ENCODE measurements at regions not wholly inside any gene's neighbourhood (a gene's known extent, or its start where the extent isn't known, plus 50 kb on each side); places are given as distances from the start of the nearest gene placed in this dataset.

- DNase-seq, result no peak
- Mint-ChIP-seq H3K27me3 (peaks cover 29% of the 10 kb centered on the region), H3K36me3 (no peaks in the 10 kb centered on the region), H3K4me3 (no peak overlapping the region), H3K9me3 (no peaks in the 10 kb centered on the region), H3K27ac (no peak overlapping the region), H3K4me1 (no peaks in the 10 kb centered on the region)
These were observed 146.2 kb upstream of the LYZL1 start for GRCh38 chr10:29142516-29143314.

DNA sequence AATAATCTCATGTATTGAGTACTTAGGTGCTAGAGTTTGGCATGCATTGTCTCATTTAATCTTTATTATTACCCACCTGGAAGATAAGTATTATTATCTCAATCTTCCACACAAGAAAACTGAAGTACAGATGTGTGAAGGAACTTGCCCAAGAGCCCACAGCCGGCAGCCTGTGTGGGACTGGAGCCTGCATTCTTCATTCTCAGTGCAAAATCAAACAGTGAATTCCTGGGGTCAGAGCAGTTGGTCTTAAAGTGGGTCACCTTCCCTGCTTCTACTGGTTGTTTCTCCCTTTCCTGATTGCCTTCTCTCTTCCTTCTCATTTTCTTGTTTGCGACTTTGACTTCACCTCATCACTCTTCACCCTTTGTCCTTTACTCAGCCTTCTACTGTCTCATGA, 144.7 kb upstream of the LYZL1 start:
- no peak for DNase-seq
- H3K27me3 Mint-ChIP-seq, result peaks cover 29% of the 10 kb centered on the region
- H3K4me3 Mint-ChIP-seq, result no peak overlapping the region
- no peak overlapping the region for H3K27ac Mint-ChIP-seq
- no peaks in the 10 kb centered on the region for H3K36me3 Mint-ChIP-seq
- no peaks in the 10 kb centered on the region for H3K9me3 Mint-ChIP-seq
- no peaks in the 10 kb centered on the region for H3K4me1 Mint-ChIP-seq

- DNase-seq, result no peak
- no peaks in the 10 kb centered on the region for H3K9me3 Mint-ChIP-seq
- no peak overlapping the region for H3K27ac Mint-ChIP-seq
- peaks cover 29% of the 10 kb centered on the region for H3K27me3 Mint-ChIP-seq
- no peaks in the 10 kb centered on the region for H3K4me1 Mint-ChIP-seq
- H3K36me3 Mint-ChIP-seq, result no peaks in the 10 kb centered on the region
- no peak overlapping the region for H3K4me3 Mint-ChIP-seq
These were observed 142.4 kb upstream of the LYZL1 start for GRCh38 chr10:29146311-29147100.

GRCh38 chr10:29150010-29150409, 138.9 kb upstream of the LYZL1 start:
- Mint-ChIP-seq H3K4me3 (no peak overlapping the region), H3K27ac (no peak overlapping the region)

GRCh38 chr10:29151005-29151404, 137.9 kb upstream of the LYZL1 start:
- Mint-ChIP-seq H3K9me3 (no peaks in the 10 kb centered on the region), H3K27ac (no peak overlapping the region), H3K36me3 (no peaks in the 10 kb centered on the region), H3K27me3 (peaks cover 16% of the 10 kb centered on the region), H3K4me1 (no peaks in the 10 kb centered on the region), H3K4me3 (no peak overlapping the region)
- no peak for DNase-seq

More at GRCh38 chr10:29150010-29150409, 138.9 kb upstream of the LYZL1 start:
- Mint-ChIP-seq H3K27me3 (peaks cover 15% of the 10 kb centered on the region), H3K4me1 (no peaks in the 10 kb centered on the region), H3K36me3 (no peaks in the 10 kb centered on the region), H3K9me3 (no peaks in the 10 kb centered on the region)
- no peak for DNase-seq

DNA sequence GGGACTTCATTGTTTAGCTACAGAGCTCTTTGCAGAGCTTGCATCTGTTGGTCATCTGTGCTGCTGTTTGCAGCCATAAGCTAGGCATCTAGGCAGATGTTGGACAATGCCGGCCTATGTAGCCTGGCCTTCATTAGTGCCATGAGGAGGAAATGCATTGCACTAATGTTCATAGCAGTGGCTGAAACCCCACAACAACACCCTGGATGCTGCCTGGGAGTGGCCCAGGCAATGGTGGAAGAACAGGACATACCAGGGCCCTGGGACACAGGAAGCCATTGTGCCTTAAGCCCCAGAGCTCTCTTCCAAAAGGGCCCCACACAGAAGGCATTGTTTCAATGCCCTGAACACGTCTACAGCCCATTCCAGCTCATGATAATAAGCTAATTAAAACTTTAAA, 131.5 kb upstream of the LYZL1 start:
- DNase-seq, result no peak
- Mint-ChIP-seq H3K4me1 (no peaks in the 10 kb centered on the region), H3K36me3 (no peaks in the 10 kb centered on the region), H3K27me3 (peaks cover 24% of the 10 kb centered on the region), H3K9me3 (no peaks in the 10 kb centered on the region), H3K4me3 (no peak overlapping the region), H3K27ac (no peak overlapping the region)

DNA sequence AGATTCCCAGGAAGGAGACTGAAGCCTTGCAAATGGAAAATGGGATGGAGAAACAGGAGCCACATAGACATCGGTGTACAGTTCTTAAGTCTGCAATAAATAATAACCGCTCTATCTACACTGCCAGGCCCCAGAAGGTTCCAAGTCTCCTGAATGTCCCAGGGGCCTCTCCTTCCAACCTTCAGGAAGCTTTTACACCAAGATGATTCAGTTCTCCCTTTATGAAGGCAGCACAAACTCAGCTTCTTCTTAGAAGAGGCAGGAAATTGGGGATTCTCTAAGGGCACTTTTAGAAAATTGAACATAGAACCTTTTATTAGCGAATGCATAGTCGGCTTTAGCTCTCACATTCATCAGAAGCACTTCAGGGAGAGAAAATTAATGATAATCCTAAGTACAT, 130.8 kb upstream of the LYZL1 start:
- Mint-ChIP-seq H3K27me3 (peaks cover 26% of the 10 kb centered on the region), H3K9me3 (no peaks in the 10 kb centered on the region), H3K36me3 (no peaks in the 10 kb centered on the region), H3K27ac (no peak overlapping the region), H3K4me1 (no peaks in the 10 kb centered on the region), H3K4me3 (no peak overlapping the region)
- DNase-seq, result no peak

DNA sequence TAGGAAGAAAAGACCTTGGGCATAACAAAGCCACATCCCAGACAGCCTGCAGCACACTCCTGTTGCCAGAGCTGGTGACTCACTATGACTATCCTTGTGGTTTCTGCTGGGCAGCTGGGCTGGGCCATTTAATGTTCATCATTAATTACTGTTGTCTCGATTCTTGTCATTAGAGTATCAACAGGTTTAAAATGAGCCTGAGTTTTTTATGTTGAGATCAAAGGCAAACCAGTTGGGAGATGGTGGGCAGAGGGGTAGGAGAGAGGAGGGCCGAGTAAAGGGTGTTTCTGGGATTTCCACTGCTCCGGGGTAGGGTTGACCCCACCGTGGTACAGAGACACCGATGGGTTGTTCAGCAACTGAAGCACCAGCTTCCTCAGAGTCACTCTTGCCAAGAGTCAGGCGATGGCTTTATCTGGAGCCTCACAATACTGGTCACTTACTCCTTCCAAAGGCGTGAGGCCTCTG, 128.7 kb upstream of the LYZL1 start:
- H3K36me3 Mint-ChIP-seq, result no peaks in the 10 kb centered on the region
- no peak for DNase-seq
- peaks cover 2% of the 10 kb centered on the region for H3K9me3 Mint-ChIP-seq
- no peaks in the 10 kb centered on the region for H3K4me1 Mint-ChIP-seq
- no peak overlapping the region for H3K27ac Mint-ChIP-seq
- H3K27me3 Mint-ChIP-seq, result peaks cover 24% of the 10 kb centered on the region
- no peak overlapping the region for H3K4me3 Mint-ChIP-seq

- H3K9me3 Mint-ChIP-seq, result peaks cover 5% of the 10 kb centered on the region
- no peak for DNase-seq
- no peak overlapping the region for H3K27ac Mint-ChIP-seq
- peaks cover 16% of the 10 kb centered on the region for H3K27me3 Mint-ChIP-seq
- no peaks in the 10 kb centered on the region for H3K4me1 Mint-ChIP-seq
- H3K4me3 Mint-ChIP-seq, result no peak overlapping the region
- H3K36me3 Mint-ChIP-seq, result no peaks in the 10 kb centered on the region
These were observed 125.1 kb upstream of the LYZL1 start for GRCh38 chr10:29163746-29164145.

- Mint-ChIP-seq H3K27me3 (peaks cover 4% of the 10 kb centered on the region), H3K27ac (no peak overlapping the region), H3K4me1 (no peaks in the 10 kb centered on the region), H3K4me3 (no peak overlapping the region), H3K36me3 (peaks cover 2% of the 10 kb centered on the region), H3K9me3 (peaks cover 9% of the 10 kb centered on the region)
- DNase-seq, result no peak
These were observed 122.2 kb upstream of the LYZL1 start for GRCh38 chr10:29166713-29167112.

DNA sequence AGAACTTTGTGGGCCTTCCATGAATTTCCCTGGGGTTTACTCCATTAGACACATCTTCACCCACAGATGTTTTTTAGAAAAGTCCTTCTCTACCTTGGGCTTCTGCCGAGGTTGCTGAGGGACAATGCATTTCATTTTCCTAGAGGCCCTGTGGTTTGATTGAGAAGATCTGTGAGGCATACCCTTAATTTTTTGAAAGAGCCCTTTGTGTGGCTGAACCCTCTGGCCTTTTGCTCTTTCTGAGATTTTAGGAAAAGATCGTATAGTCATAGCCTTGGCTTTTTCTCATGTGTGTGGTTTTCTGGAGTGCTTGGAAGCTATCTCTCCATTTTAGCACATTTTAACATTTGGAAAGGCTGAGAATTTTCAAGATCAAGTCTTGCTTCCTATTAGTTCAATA, 119.8 kb upstream of the LYZL1 start:
- Mint-ChIP-seq H3K27ac (no peak overlapping the region), H3K4me1 (no peaks in the 10 kb centered on the region), H3K27me3 (no peaks in the 10 kb centered on the region), H3K9me3 (peaks cover 11% of the 10 kb centered on the region), H3K36me3 (peaks cover 2% of the 10 kb centered on the region), H3K4me3 (no peak overlapping the region)
- DNase-seq, result no peak

DNA sequence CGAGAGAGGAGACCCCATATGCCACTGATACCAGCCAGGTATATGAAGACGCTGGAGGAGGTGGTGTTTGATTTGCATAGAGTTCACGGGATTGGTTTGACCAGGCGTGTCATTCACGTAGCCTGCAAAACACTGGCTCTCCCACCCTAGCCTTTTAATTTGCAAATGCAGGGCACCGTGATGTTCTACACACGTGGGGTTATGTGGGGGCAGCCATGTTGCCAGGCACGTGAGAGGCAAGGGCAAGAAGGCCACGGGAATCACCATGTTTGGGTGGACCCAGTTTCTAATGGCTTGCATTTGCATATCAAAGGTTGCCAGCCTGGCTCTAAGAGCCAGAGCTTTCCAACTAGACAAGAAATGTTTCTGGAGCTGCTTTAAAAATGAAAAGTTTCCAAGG, 117.2 kb upstream of the LYZL1 start:
- Mint-ChIP-seq H3K9me3 (peaks cover 8% of the 10 kb centered on the region), H3K27me3 (peaks cover 9% of the 10 kb centered on the region), H3K4me1 (no peaks in the 10 kb centered on the region), H3K27ac (no peak overlapping the region), H3K4me3 (no peak overlapping the region), H3K36me3 (peaks cover 2% of the 10 kb centered on the region)
- DNase-seq, result no peak

GRCh38 chr10:29174389-29174788, 114.5 kb upstream of the LYZL1 start:
- Mint-ChIP-seq H3K9me3 (peaks cover 8% of the 10 kb centered on the region), H3K4me3 (no peak overlapping the region), H3K27ac (no peak overlapping the region), H3K4me1 (no peaks in the 10 kb centered on the region), H3K27me3 (peaks cover 16% of the 10 kb centered on the region), H3K36me3 (peaks cover 2% of the 10 kb centered on the region)
- no peak for DNase-seq

DNA sequence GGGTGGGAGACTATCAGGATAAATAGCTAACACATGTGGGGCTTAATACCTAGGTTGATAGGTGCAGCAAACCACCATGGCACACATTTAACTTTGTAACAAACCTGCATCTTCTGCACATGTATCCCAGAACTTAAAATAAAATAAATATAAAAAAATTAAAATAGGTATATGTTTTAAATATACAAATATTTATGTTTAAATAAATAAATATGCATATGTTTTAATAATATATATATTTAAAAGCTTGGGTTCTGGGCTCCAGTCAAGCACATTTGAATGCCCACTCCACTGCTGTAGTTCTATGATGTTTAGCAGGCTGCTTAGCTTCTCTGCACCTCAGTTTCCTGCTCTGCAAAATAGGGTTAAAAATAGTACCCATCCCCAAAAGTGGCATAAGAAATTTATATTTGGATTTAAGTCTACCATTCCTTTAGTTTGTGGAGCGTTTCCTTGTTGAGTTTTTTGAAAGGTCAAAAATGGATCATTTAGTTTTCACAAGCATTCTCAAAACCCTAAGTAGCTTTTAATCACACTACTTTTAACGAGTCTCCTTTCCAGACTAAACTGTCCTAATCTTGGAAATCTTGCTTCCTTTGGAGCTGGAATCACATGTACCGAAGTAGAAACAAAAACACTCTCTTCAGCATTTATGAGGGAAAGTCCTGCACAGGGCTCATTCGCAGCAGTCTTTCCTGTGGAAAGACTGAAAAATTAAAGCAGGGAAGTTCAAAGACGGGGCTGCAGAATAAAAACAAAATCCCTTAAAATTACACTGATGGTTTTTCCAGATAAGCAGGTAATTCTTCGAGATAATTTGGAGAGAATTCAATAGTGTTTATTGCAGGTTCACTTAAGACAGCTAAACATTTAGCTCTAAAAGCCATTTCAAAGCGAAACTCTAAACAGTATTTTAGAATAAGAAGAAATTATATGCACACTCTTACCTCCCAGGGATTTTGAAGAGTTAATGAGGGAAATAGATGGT, 111.7 kb upstream of the LYZL1 start:
- peaks cover 4% of the 10 kb centered on the region for H3K9me3 Mint-ChIP-seq
- H3K27me3 Mint-ChIP-seq, result peaks cover 16% of the 10 kb centered on the region
- no peaks in the 10 kb centered on the region for H3K36me3 Mint-ChIP-seq
- no peak overlapping the region for H3K4me3 Mint-ChIP-seq
- H3K4me1 Mint-ChIP-seq, result no peaks in the 10 kb centered on the region
- no peak for DNase-seq
- no peak overlapping the region for H3K27ac Mint-ChIP-seq

DNA sequence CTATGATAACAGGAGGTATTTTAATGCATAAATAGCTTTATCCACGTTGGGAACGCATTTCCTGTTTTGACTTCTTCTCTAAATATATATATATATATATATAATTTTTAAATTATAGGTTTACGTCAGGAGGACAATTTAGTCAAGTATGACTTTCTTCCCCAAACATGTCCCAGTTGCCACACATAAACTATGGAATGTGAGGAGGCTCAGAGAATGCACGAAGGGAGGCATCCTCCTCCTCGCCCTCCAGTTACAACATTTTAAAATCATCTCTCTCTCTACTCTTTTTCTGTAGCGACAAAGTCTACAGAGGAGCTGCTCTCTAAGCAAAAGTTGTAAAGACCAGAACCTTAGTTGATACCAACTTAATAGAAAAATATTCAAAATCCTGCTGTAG, 106.9 kb upstream of the LYZL1 start:
- H3K27ac Mint-ChIP-seq, result no peak overlapping the region
- peaks cover 18% of the 10 kb centered on the region for H3K27me3 Mint-ChIP-seq
- no peak for DNase-seq
- H3K36me3 Mint-ChIP-seq, result no peaks in the 10 kb centered on the region
- no peak overlapping the region for H3K4me3 Mint-ChIP-seq
- no peaks in the 10 kb centered on the region for H3K9me3 Mint-ChIP-seq
- no peaks in the 10 kb centered on the region for H3K4me1 Mint-ChIP-seq
